Endothelial cell of umbilical vein (primary cell): ENCODE measurements at regions not wholly inside any gene's neighbourhood (a gene's known extent, or its start where the extent isn't known, plus 50 kb on each side); places are given as distances from the start of the nearest gene placed in this dataset.

Experiments used
- FOS ChIP-seq: IDR thresholded peaks from 2 replicates; pipeline ENCODE4 v1.6.1; 2011; ENCODE audit warnings: mild to moderate bottlenecking, low read length, moderate library complexity, borderline replicate concordance; ENCODE audit not compliant: insufficient read depth
- MYC ChIP-seq: IDR thresholded peaks from one replicate; pipeline ENCODE4 v1.6.1; 2011; ENCODE audit warnings: mild to moderate bottlenecking, low read depth, low read length
- POLR2A ChIP-seq: IDR thresholded peaks from 2 replicates; pipeline ENCODE4 v1.6.1; 2012; ENCODE audit warnings: low read depth, mild to moderate bottlenecking, control low read depth, low read length
- POLR2AphosphoS5 ChIP-seq: IDR thresholded peaks from 2 replicates; pipeline ENCODE4 v1.6.1; 2012; ENCODE audit warnings: low read depth, mild to moderate bottlenecking, control low read depth, low read length, moderate library complexity; ENCODE audit not compliant: insufficient read depth
- TF ChIP-seq, protein P1 (sequence below), 2 donors: IDR thresholded peaks; 1 replicate in 1 of 2; 2 replicates in 1 of 2; pipeline ENCODE4 v1.5.1; 2011; ENCODE audit warnings: low read length in 2 of 2, mild to moderate bottlenecking in 2 of 2, moderate library complexity in 2 of 2, control low read depth in 1 of 2, inconsistent platforms in 1 of 2, low read depth in 1 of 2; ENCODE audit not compliant: insufficient read depth in 1 of 2; ENCODE audit errors: extremely low read depth in 1 of 2
- TF ChIP-seq, protein P2 (sequence below): IDR thresholded peaks from 2 replicates; pipeline ENCODE4 v1.6.1; 2011; ENCODE audit not compliant: insufficient read depth, insufficient read length

DNA sequence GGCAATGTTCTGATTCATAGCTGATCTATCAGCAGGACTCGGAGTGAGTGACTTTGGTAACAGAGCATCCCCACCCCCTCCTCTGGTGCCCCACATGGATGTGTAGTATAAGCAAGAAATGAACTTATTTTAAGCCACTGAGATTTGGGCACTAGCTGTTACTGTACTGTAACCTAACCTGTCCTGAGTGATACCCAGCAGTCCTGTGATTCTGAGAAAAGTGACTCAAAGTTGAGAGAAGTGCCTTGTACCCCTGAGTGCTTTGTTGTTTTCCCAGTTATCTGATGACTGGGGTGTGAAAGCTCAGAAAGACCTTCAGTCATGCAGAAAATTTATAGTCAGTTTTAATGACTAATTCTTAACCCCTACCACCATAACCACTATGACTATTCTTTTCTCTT is 439.9 kb upstream of the RBMS3 start:
- TF ChIP-seq, protein P1, sequence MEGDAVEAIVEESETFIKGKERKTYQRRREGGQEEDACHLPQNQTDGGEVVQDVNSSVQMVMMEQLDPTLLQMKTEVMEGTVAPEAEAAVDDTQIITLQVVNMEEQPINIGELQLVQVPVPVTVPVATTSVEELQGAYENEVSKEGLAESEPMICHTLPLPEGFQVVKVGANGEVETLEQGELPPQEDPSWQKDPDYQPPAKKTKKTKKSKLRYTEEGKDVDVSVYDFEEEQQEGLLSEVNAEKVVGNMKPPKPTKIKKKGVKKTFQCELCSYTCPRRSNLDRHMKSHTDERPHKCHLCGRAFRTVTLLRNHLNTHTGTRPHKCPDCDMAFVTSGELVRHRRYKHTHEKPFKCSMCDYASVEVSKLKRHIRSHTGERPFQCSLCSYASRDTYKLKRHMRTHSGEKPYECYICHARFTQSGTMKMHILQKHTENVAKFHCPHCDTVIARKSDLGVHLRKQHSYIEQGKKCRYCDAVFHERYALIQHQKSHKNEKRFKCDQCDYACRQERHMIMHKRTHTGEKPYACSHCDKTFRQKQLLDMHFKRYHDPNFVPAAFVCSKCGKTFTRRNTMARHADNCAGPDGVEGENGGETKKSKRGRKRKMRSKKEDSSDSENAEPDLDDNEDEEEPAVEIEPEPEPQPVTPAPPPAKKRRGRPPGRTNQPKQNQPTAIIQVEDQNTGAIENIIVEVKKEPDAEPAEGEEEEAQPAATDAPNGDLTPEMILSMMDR (IDR thresholded peaks at IDR 0.05; ENCODE audit: extremely low read depth in 1 of 2, insufficient read depth in 1 of 2, low read depth in 1 of 2, low read length in 2 of 2) = no peak
- TF ChIP-seq FOS (no peak), MYC (no peak), POLR2A (no peak), POLR2AphosphoS5 (no peak)
- TF ChIP-seq, protein P2, sequence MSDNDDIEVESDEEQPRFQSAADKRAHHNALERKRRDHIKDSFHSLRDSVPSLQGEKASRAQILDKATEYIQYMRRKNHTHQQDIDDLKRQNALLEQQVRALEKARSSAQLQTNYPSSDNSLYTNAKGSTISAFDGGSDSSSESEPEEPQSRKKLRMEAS = no peak
